ENCODE measurements at regions not wholly inside any gene's neighbourhood (a gene's known extent, or its start where the extent isn't known, plus 50 kb on each side); places are given as distances from the start of the nearest gene placed in this dataset.
"Not testable (repeated sequence)": the region's sequence is repeated elsewhere in the genome, so short reads cannot be mapped to it uniquely, and the experiment has no call there.

GRCh38 chr6:118722829-118723813 lies 71.7 kb upstream of the CEP85L start:
- no peak overlapping the region for H3K4me3 ChIP-seq (ENCODE audit: low read depth, low read length)
- peak; percentile 11 for DNase-seq (ENCODE audit: low read depth)

GRCh38 chr6:118720125-118720473 lies 68.7 kb upstream of the CEP85L start:
- DNase-seq (ENCODE audit: low read depth), result no peak
- H3K4me3 ChIP-seq (ENCODE audit: low read depth, low read length), result no peak overlapping the region
- TF ChIP-seq CTCF (IDR thresholded peaks at IDR 0.05; ENCODE audit: insufficient read depth, low read depth, low read length), result no peak

More at GRCh38 chr6:118722829-118723813, 71.7 kb upstream of the CEP85L start:
- TF ChIP-seq CTCF (IDR thresholded peaks at IDR 0.05; ENCODE audit: insufficient read depth, low read depth, low read length), result no peak

GRCh38 chr6:118719351-118720124 lies 68.1 kb upstream of the CEP85L start:
- no peak for TF ChIP-seq CTCF (IDR thresholded peaks at IDR 0.05; ENCODE audit: insufficient read depth, low read depth, low read length)
- no peak for DNase-seq (ENCODE audit: low read depth)
- no peak overlapping the region for H3K4me3 ChIP-seq (ENCODE audit: low read depth, low read length)

- DNase-seq (ENCODE audit: low read depth), result no peak
- H3K4me3 ChIP-seq (ENCODE audit: low read depth, low read length), result no peak overlapping the region
- TF ChIP-seq CTCF (IDR thresholded peaks at IDR 0.05; ENCODE audit: insufficient read depth, low read depth, low read length), result no peak
Observed at GRCh38 chr6:118718903-118719302, 67.5 kb upstream of the CEP85L start.

GRCh38 chr6:118718297-118718696 lies 66.9 kb upstream of the CEP85L start:
- DNase-seq (ENCODE audit: low read depth), result no peak
- no peak for TF ChIP-seq CTCF (IDR thresholded peaks at IDR 0.05; ENCODE audit: insufficient read depth, low read depth, low read length)
- no peak overlapping the region for H3K4me3 ChIP-seq (ENCODE audit: low read depth, low read length)

- DNase-seq (ENCODE audit: low read depth), result no peak
- H3K4me3 ChIP-seq (ENCODE audit: low read depth, low read length), result no peak overlapping the region
- no peak for TF ChIP-seq CTCF (IDR thresholded peaks at IDR 0.05; ENCODE audit: insufficient read depth, low read depth, low read length)
Observed at GRCh38 chr6:118717106-118717505, 65.7 kb upstream of the CEP85L start.

- DNase-seq (ENCODE audit: low read depth); H3K4me3 ChIP-seq (ENCODE audit: low read depth, low read length): not testable (repeated sequence)
Observed at GRCh38 chr6:118715907-118716306, 64.5 kb upstream of the CEP85L start.
